H1 (cell line): ENCODE measurements at regions not wholly inside any gene's neighbourhood (a gene's known extent, or its start where the extent isn't known, plus 50 kb on each side); places are given as distances from the start of the nearest gene placed in this dataset.

Experiments used
- CTCF ChIA-PET: fragments of 300-600 bp; sonication (Branson Sonifier 250); formaldehyde crosslinking; loops from one replicate; lab custom pipeline; 2021; ENCODE audit not compliant: partially characterized antibody; lab: Charles Lee
- POLR2A ChIA-PET: fragments of 300-600 bp; sonication (Branson Sonifier 250); formaldehyde crosslinking; loops from one replicate; lab custom pipeline; 2021; ENCODE audit warnings: inconsistent platforms; ENCODE audit not compliant: partially characterized antibody; lab: Charles Lee
- DNase-seq, 2 experiments: peaks; one replicate each; pipeline versions ENCODE4 v3.0.0 to v3.0.0-alpha.2; 2010 to 2022; ENCODE audit warnings: low spot score in 2 of 2, low read depth in 1 of 2, mixed read lengths in 1 of 2
- FAIRE-seq: peaks from 2 replicates; lab custom pipeline; 2011; peaks lifted over from hg19 to GRCh38; lab: Jason Lieb, UNC
- H2AFZ ChIP-seq: 2 replicates; pipeline ENCODE4 v1.8.1; 2012; ENCODE audit warnings: low read length, inconsistent platforms
- H2AK5ac ChIP-seq: 2 replicates; pipeline ENCODE4 v1.6.1; 2013; ENCODE audit warnings: low read depth, low read length
- H2BK120ac ChIP-seq: replicated peaks from 2 replicates; pipeline ENCODE3; 2013; ENCODE audit warnings: low read depth, low read length, inconsistent platforms
- H2BK12ac ChIP-seq: 2 replicates; pipeline ENCODE4 v1.6.1; 2013; ENCODE audit warnings: low read depth, low read length
- H2BK15ac ChIP-seq: 2 replicates; pipeline ENCODE4 v1.6.1; 2013; ENCODE audit warnings: low read length
- H2BK20ac ChIP-seq: 2 replicates; pipeline ENCODE4 v1.6.1; 2013; ENCODE audit warnings: low read length
- H2BK5ac ChIP-seq: 2 replicates; pipeline ENCODE4 v1.6.1; 2013; ENCODE audit warnings: low read depth, low read length
- H3K14ac ChIP-seq: 2 replicates; pipeline ENCODE4 v1.6.1; 2013; ENCODE audit warnings: inconsistent platforms; ENCODE audit not compliant: insufficient read length
- H3K18ac ChIP-seq: 2 replicates; pipeline ENCODE4 v1.6.1; 2013; ENCODE audit warnings: low read length; ENCODE audit errors: extremely low read depth
- H3K23ac ChIP-seq: 2 replicates; pipeline ENCODE4 v1.6.1; 2013; ENCODE audit warnings: inconsistent platforms; ENCODE audit not compliant: insufficient read length
- H3K23me2 ChIP-seq: 2 replicates; pipeline ENCODE4 v1.6.1; 2013; ENCODE audit warnings: low read depth, low read length
- H3K27ac ChIP-seq: 2 replicates; pipeline ENCODE4 v1.6.1; 2011; ENCODE audit warnings: low read depth, low read length, inconsistent platforms
- H3K27me3 ChIP-seq, 4 experiments: replicated peaks in 1 of 4; 1 replicate in 1 of 4; 2 replicates in 3 of 4; pipeline versions ENCODE4 v1.6.1 to v1.8.1; 2011 to 2013; ENCODE audit warnings: low read length in 3 of 4, mild to moderate bottlenecking in 3 of 4, inconsistent platforms in 2 of 4, mixed read lengths in 2 of 4, moderate library complexity in 1 of 4; ENCODE audit not compliant: control insufficient read depth in 3 of 4, insufficient read depth in 3 of 4; ENCODE audit errors: extremely low read depth in 1 of 4
- H3K36me3 ChIP-seq, 4 experiments: 2 replicates each; pipeline versions ENCODE4 v1.6.1 to v1.8.1; 2011 to 2013; ENCODE audit warnings: mild to moderate bottlenecking in 4 of 4, low read length in 3 of 4, moderate library complexity in 2 of 4, control low read depth in 1 of 4, inconsistent platforms in 1 of 4; ENCODE audit not compliant: insufficient read depth in 4 of 4, control insufficient read depth in 2 of 4
- H3K4ac ChIP-seq: replicated peaks from 2 replicates; pipeline ENCODE3; 2013; ENCODE audit warnings: low read length, low read depth, mixed read lengths, inconsistent platforms; ENCODE audit not compliant: insufficient read length
- H3K4me1 ChIP-seq, 4 experiments: replicated peaks in 1 of 4; 1 replicate in 1 of 4; 2 replicates in 3 of 4; pipeline versions ENCODE4 v1.6.1 to v1.8.1; 2011 to 2013; ENCODE audit warnings: low read length in 3 of 4, inconsistent platforms in 2 of 4, mixed read lengths in 1 of 4; ENCODE audit not compliant: insufficient read depth in 4 of 4, control insufficient read depth in 3 of 4
- H3K4me2 ChIP-seq, 2 experiments: 2 replicates each; pipeline versions ENCODE4 v1.6.1 to v1.8.1; 2011 to 2013; ENCODE audit warnings: low read depth in 2 of 2, low read length in 2 of 2, control low read depth in 1 of 2, inconsistent platforms in 1 of 2, mild to moderate bottlenecking in 1 of 2; ENCODE audit not compliant: insufficient read depth in 1 of 2
- H3K4me3 ChIP-seq, 4 experiments: fragments of 200-600, 300-600 bp in 1 of 4; sonication (generic), shearing (Covaris generic), sonication (Bioruptor Twin) in 1 of 4; 2 replicates each; pipeline versions ENCODE4 v1.5.1 to v1.8.1; 2011 to 2016; ENCODE audit warnings: low read length in 4 of 4, low read depth in 3 of 4, control low read depth in 2 of 4, inconsistent platforms in 2 of 4, mild to moderate bottlenecking in 2 of 4, mixed read lengths in 1 of 4, moderate library complexity in 1 of 4; ENCODE audit not compliant: insufficient read depth in 2 of 4; ENCODE audit errors: extremely low read depth in 1 of 4
- H3K56ac ChIP-seq: replicated peaks from 2 replicates; pipeline ENCODE3; 2013; ENCODE audit warnings: low read depth, mild to moderate bottlenecking, mixed read lengths, low read length, inconsistent platforms; ENCODE audit not compliant: insufficient read length
- H3K79me1 ChIP-seq: 2 replicates; pipeline ENCODE4 v1.6.1; 2013; ENCODE audit warnings: low read depth, low read length, control low read depth
- H3K79me2 ChIP-seq, 2 experiments: 2 replicates each; pipeline versions ENCODE4 v1.6.1 to v1.8.1; 2012 to 2013; ENCODE audit warnings: low read length in 2 of 2, mild to moderate bottlenecking in 2 of 2, inconsistent platforms in 1 of 2; ENCODE audit not compliant: insufficient read depth in 2 of 2, control insufficient read depth in 1 of 2
- H3K9ac ChIP-seq, 4 experiments: replicated peaks in 1 of 4; 1 replicate in 1 of 4; 2 replicates in 3 of 4; pipeline versions ENCODE4 v1.6.1 to v1.8.1; 2011 to 2013; ENCODE audit warnings: low read depth in 3 of 4, low read length in 3 of 4, control low read depth in 2 of 4, mild to moderate bottlenecking in 2 of 4, moderate library complexity in 2 of 4, inconsistent platforms in 1 of 4; ENCODE audit errors: extremely low read depth in 1 of 4
- H3K9me3 ChIP-seq, 2 experiments: 2 replicates each; pipeline versions ENCODE4 v1.6.1 to v1.8.1; 2012 to 2013; ENCODE audit warnings: mild to moderate bottlenecking in 2 of 2, moderate library complexity in 2 of 2, control low read depth in 1 of 2, inconsistent platforms in 1 of 2, low read depth in 1 of 2, low read length in 1 of 2, mixed read lengths in 1 of 2; ENCODE audit not compliant: insufficient read depth in 2 of 2
- H4K20me1 ChIP-seq, 2 experiments: replicated peaks in 1 of 2; 2 replicates each; pipeline versions ENCODE3 to v1.8.1; 2011 to 2013; ENCODE audit warnings: inconsistent platforms in 2 of 2, low read length in 2 of 2, mild to moderate bottlenecking in 1 of 2; ENCODE audit not compliant: insufficient read depth in 2 of 2, control insufficient read depth in 1 of 2
- H4K5ac ChIP-seq: 2 replicates; pipeline ENCODE4 v1.6.1; 2013; ENCODE audit warnings: low read length, low read depth, mixed read lengths, inconsistent platforms; ENCODE audit not compliant: insufficient read length
- H4K8ac ChIP-seq: 2 replicates; pipeline ENCODE4 v1.8.0; 2013; ENCODE audit warnings: mild to moderate bottlenecking, moderate library complexity, low read length, inconsistent platforms; ENCODE audit not compliant: insufficient read depth; ENCODE audit errors: extremely low read depth
- H4K91ac ChIP-seq: replicated peaks from 2 replicates; pipeline ENCODE3; 2013; ENCODE audit warnings: low read length, mixed read lengths, inconsistent platforms; ENCODE audit not compliant: insufficient read length
- BACH1 ChIP-seq: IDR thresholded peaks from 2 replicates; pipeline ENCODE4 v1.6.1; 2012; ENCODE audit warnings: low read length, improper control_type of control experiment
- CREB1 ChIP-seq: IDR thresholded peaks from 2 replicates; pipeline ENCODE4 v1.6.1; 2012; ENCODE audit warnings: inconsistent platforms
- EZH2 ChIP-seq: fragments of 200-600 bp; sonication (generic); IDR thresholded peaks from 2 replicates; pipeline ENCODE4 v1.7.1; 2012; ENCODE audit warnings: low read depth, mild to moderate bottlenecking, moderate library complexity, low read length, inconsistent platforms; ENCODE audit not compliant: severe bottlenecking
- GABPA ChIP-seq: IDR thresholded peaks from 2 replicates; pipeline ENCODE4 v1.6.1; 2011; ENCODE audit warnings: mild to moderate bottlenecking, low read length, moderate library complexity, borderline replicate concordance; ENCODE audit not compliant: insufficient read depth
- JUN ChIP-seq: IDR thresholded peaks from 2 replicates; pipeline ENCODE4 v1.6.1; 2011; ENCODE audit warnings: low read depth, mild to moderate bottlenecking, improper control_type of control experiment, low read length
- KDM5A ChIP-seq: fragments of 200-600 bp; IDR thresholded peaks from 2 replicates; pipeline ENCODE4 v1.7.1; 2012; ENCODE audit warnings: mild to moderate bottlenecking, low read length, inconsistent platforms, mixed read lengths
- MAFK ChIP-seq: IDR thresholded peaks from 2 replicates; pipeline ENCODE4 v1.6.1; 2012; ENCODE audit warnings: low read depth, mild to moderate bottlenecking, improper control_type of control experiment, low read length
- RFX5 ChIP-seq: IDR thresholded peaks from 2 replicates; pipeline ENCODE4 v1.6.1; 2011; ENCODE audit warnings: low read depth, low read length, improper control_type of control experiment, borderline replicate concordance
- RNF2 ChIP-seq: fragments of 200-900, 300-1000 bp; sonication (generic); IDR thresholded peaks from 2 replicates; pipeline ENCODE4 v1.7.1; 2016; ENCODE audit warnings: borderline replicate concordance, low read depth, mild to moderate bottlenecking, antibody characterized with exemption, low read length; ENCODE audit not compliant: poor library complexity, severe bottlenecking; ENCODE audit errors: missing control alignments
- RXRA ChIP-seq: IDR thresholded peaks from 2 replicates; pipeline ENCODE4 v1.6.1; 2011; ENCODE audit warnings: low read depth, mild to moderate bottlenecking, low read length, moderate library complexity; ENCODE audit not compliant: insufficient read depth
- SAP30 ChIP-seq: fragments of 300-600 bp; sonication (generic); IDR thresholded peaks from 2 replicates; pipeline ENCODE4 v1.7.1; 2012; ENCODE audit warnings: low read length, moderate library complexity, mild to moderate bottlenecking, inconsistent platforms; ENCODE audit not compliant: insufficient read depth, insufficient replicate concordance
- TBP ChIP-seq: IDR thresholded peaks from 2 replicates; pipeline ENCODE4 v1.6.1; 2011; ENCODE audit warnings: low read depth, low read length, improper control_type of control experiment
- YY1 ChIP-seq: IDR thresholded peaks from 2 replicates; pipeline ENCODE4 v1.6.1; 2011; ENCODE audit warnings: low read depth, mild to moderate bottlenecking, low read length
- ZNF274 ChIP-seq: IDR thresholded peaks from 2 replicates; pipeline ENCODE4 v1.7.0; 2012; ENCODE audit warnings: low read length, borderline replicate concordance; ENCODE audit errors: extremely low read depth
- WGBS, 2 experiments: shearing (Covaris generic) in 1 of 2; methylation state at CpG; one replicate each; pipeline versions ENCODE4 v1.1.6 to v1.1.7; 2013 to 2015; ENCODE audit warnings: low lambda C conversion rate in 2 of 2, mixed read lengths in 2 of 2, inconsistent platforms in 1 of 2, low coverage in 1 of 2, missing lambda C conversion rate in 1 of 2; ENCODE audit not compliant: insufficient replicate concordance in 2 of 2, insufficient coverage in 1 of 2, insufficient read length in 1 of 2; ENCODE audit errors: extremely low coverage in 1 of 2, missing lambda C conversion rate in 1 of 2; 5-methylcytosine and 5-hydroxymethylcytosine counted together

DNA sequence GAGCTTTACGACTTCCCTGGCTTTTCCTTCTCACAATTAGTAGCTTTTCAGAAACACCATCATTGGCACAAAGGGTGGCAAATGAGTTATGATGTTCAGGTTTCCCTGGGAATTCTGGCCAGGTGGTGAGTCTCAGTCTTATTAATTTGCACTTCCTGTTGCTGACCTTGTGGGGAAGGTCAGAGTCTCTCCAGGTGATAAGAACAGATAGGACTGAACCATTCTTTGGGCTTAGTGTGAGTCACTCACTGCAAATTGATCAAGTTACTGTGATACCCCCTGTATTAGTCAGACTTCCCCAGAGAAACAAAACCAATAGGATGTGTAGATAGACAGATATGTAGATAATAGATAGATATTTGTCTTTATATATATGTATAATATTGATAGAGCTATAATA, 53.8 kb upstream of the RANBP3L start:
- Histone ChIP-seq H3K4me2 (no peak overlapping the region), H3K23ac (no peak overlapping the region), H2BK5ac (no peak overlapping the region), H3K14ac (no peak overlapping the region), H4K8ac (no peak overlapping the region), H3K56ac (no peak overlapping the region), H2BK20ac (no peak overlapping the region), H2BK120ac (no peak overlapping the region), H3K27ac (no peak overlapping the region), H3K18ac (no peak overlapping the region), H3K27me3 (no peaks in the 10 kb centered on the region), H3K23me2 (no peaks in the 10 kb centered on the region; the same call in 1 of the 2 replicates), H3K9me3 (no peaks in the 10 kb centered on the region), H3K79me1 (no peaks in the 10 kb centered on the region), H3K79me2 (no peaks in the 10 kb centered on the region), H2BK12ac (no peak overlapping the region), H2AFZ (no peak overlapping the region), H4K91ac (no peak overlapping the region), H2AK5ac (no peak overlapping the region), H3K4me3 (no peak overlapping the region), H3K4ac (no peak overlapping the region), H3K9ac (no peak overlapping the region), H4K20me1 (peaks cover 0 to 2% of the 10 kb centered on the region in 2 experiments), H3K36me3 (no peaks in the 10 kb centered on the region), H3K4me1 (no peaks in the 10 kb centered on the region), H4K5ac (no peak overlapping the region), H2BK15ac (no peak overlapping the region)
- FAIRE-seq = no peak
- no peak for DNase-seq
- POLR2A ChIA-PET = interaction anchor here (0.6 kb wide), 1 partner anchor 37 kb away, joined by 3 read pairs; no protein-coding TSS in a partner anchor
- TF ChIP-seq JUN = no peak
- TF ChIP-seq BACH1 = no peak
- no peak for TF ChIP-seq EZH2
- no peak for TF ChIP-seq ZNF274
- TF ChIP-seq RFX5 = no peak
- no peak for TF ChIP-seq CREB1
- TF ChIP-seq MAFK = no peak
- no peak for TF ChIP-seq SAP30
- TF ChIP-seq GABPA = no peak
- no peak for TF ChIP-seq KDM5A
- TF ChIP-seq TBP = no peak
- no peak for TF ChIP-seq RNF2
- TF ChIP-seq YY1 = no peak
- no peak for TF ChIP-seq RXRA
- 92% methylated on average over 1 of the region's 1 CpG; no CpG with 5 or more reads in 1 of the 2 experiments for WGBS, 2 experiments
- CTCF ChIA-PET = interaction anchor here (0.6 to 1.4 kb wide), 5 partner anchors 9 to 277 kb away, joined by 3 to 4 read pairs (median 3); no protein-coding TSS in a partner anchor
